A549 (cell line): ENCODE measurements at regions not wholly inside any gene's neighbourhood (a gene's known extent, or its start where the extent isn't known, plus 50 kb on each side); places are given as distances from the start of the nearest gene placed in this dataset.

Experiments
- CEBPB ChIP-seq, 2 experiments: fragments of >200 bp in 1 of 2; sonication (Bioruptor Twin) in 1 of 2; formaldehyde crosslinking in 1 of 2; IDR thresholded peaks; 2 replicates each; pipeline ENCODE4 v1.6.1; 2012 to 2016
- EP300 ChIP-seq, 2 experiments: fragments of >200 bp; sonication (Bioruptor Twin); formaldehyde crosslinking; IDR thresholded peaks; 2 replicates in 1 of 2; 3 replicates in 1 of 2; pipeline ENCODE4 v1.6.1; 2016 to 2017
- POLR2A ChIP-seq: IDR thresholded peaks from 2 replicates; pipeline ENCODE4 v1.6.1; 2012; ENCODE audit warnings: mild to moderate bottlenecking, low read length
- SREBF2 ChIP-seq: fragments of 450-650 bp; IDR thresholded peaks from 2 replicates; pipeline ENCODE4 v1.6.1; 2014; ENCODE audit warnings: mild to moderate bottlenecking, moderate library complexity
- TF ChIP-seq, protein P1 (sequence below): IDR thresholded peaks from 2 replicates; pipeline ENCODE4 v1.6.1; 2012; ENCODE audit warnings: low read depth, borderline replicate concordance

GRCh38 chr1:4485878-4486277 is 168.5 kb upstream of the AJAP1 start:
- TF ChIP-seq POLR2A (no peak), CEBPB (IDR thresholded peaks at IDR 0.05) (no peak), SREBF2 (no peak), EP300 (IDR thresholded peaks at IDR 0.05) (no peak)
- TF ChIP-seq, protein P1, sequence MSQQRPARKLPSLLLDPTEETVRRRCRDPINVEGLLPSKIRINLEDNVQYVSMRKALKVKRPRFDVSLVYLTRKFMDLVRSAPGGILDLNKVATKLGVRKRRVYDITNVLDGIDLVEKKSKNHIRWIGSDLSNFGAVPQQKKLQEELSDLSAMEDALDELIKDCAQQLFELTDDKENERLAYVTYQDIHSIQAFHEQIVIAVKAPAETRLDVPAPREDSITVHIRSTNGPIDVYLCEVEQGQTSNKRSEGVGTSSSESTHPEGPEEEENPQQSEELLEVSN, result no peak
